Coronary artery (tissue), 2 donors: ENCODE measurements at regions not wholly inside any gene's neighbourhood (a gene's known extent, or its start where the extent isn't known, plus 50 kb on each side); places are given as distances from the start of the nearest gene placed in this dataset.
"Not testable (repeated sequence)": the region's sequence is repeated elsewhere in the genome, so short reads cannot be mapped to it uniquely, and the experiment has no call there.

Experiments
- DNase-seq: peaks from one replicate; pipeline ENCODE4 v3.0.0-alpha.2; 2017; ENCODE audit warnings: low spot score
- H3K27ac ChIP-seq, 2 donors: fragments of 200-600 bp; sonication (generic); one replicate each; pipeline ENCODE4 v1.5.1; 2016 to 2019
- H3K4me3 ChIP-seq: fragments of 200-600 bp; sonication (generic); 2 replicates; pipeline ENCODE4 v1.5.1; 2016; ENCODE audit warnings: mild to moderate bottlenecking, moderate library complexity
- CTCF ChIP-seq: fragments of 200-600 bp; sonication (generic); IDR thresholded peaks from one replicate; pipeline ENCODE4 v1.5.1; 2019; ENCODE audit warnings: antibody characterized with exemption

DNA sequence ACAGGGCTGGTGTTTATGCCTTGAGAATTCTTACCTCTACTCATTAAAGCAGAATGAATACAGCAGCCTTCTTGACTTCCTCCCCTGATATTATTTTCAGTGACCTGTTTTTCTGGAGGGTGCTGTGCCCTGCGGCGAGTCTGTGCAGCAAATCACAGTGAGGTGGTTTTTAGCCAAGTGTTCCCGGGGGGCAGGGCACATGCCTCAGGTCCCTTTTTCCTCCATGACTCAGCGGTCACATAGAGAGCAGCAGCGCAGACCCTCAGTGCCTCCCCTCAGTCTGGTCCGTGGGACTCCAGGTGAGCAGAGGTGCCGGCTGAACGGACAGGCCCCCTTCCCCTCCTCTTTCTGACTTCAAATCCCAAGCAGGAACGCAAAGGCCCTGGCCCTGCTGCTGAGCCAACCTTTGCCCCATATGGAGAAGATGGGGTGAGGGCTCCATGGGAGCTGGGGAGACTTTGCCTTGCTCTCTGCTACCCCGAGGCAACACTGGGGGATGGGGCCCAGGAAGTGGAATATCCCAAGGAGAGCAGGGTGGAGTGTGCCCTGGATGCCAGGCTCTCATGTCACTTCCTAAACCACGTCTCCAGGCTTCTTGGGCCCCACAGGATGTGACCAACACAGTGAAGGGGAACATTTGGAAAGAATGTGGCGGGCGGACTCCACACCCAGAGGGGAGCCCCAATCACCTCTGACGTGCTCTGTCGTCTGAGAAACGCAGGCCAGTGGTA, 90.0 kb downstream of the DHRS2 start:
- no peak for TF ChIP-seq CTCF
- Histone ChIP-seq H3K4me3 (no peak overlapping the region), H3K27ac (no peak overlapping the region)
- DNase-seq, result no peak

GRCh38 chr14:23727566-23728335, 91.6 kb downstream of the DHRS2 start:
- Histone ChIP-seq H3K4me3 (no peak overlapping the region), H3K27ac (no peak overlapping the region)
- TF ChIP-seq CTCF, result no peak
- no peak for DNase-seq

DNA sequence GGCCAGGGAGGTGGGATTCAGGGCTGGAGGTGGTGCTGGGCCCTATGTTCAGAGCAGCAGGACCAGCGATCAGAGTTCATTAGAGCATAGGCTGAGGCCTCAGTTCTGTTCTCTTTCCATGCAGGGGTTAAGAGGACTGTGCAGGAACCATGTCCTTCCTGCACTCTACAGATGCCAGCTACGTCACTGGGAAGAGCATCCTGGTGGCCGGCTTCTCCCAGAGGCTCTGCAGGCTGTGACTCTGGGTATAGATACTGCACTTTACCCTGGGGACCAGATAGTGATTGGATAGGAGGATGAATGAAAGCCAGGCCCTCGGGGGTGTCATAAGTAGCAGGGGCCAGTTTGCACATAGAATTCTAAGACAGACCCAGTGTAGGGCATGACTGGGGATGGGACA, 92.6 kb downstream of the DHRS2 start:
- DNase-seq, result no peak
- TF ChIP-seq CTCF, result no peak
- H3K4me3 ChIP-seq, result no peak overlapping the region
- no peak overlapping the region for H3K27ac ChIP-seq

- no peak for DNase-seq
- TF ChIP-seq CTCF, result no peak
- H3K27ac ChIP-seq, result no peak overlapping the region
- no peak overlapping the region for H3K4me3 ChIP-seq
These were observed 93.7 kb downstream of the DHRS2 start for GRCh38 chr14:23729720-23730387.

GRCh38 chr14:23735394-23735793, 99.2 kb downstream of the DHRS2 start:
- TF ChIP-seq CTCF, result no peak
- Histone ChIP-seq H3K4me3 (no peak overlapping the region), H3K27ac (no peak overlapping the region)
- DNase-seq, result no peak

DNA sequence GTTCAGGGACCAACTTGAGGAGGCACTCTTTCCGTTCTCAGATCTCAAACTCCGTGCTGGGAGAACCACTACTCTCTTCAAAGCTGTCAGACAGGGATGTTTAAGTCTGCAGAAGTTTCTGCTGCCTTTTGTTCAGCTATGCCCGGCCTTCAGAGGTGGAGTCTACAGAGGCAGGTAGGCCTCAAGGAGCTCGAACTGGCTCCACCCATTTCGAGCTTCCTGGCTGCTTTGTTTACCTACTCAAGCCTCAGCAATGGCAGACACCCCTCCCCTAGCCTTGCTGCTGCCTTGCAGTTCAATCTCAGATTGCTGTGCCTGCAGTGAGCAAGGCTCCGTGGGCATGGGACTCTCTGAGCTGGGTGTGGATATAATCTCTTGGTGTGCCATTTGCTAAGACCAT, 108.2 kb downstream of the DHRS2 start:
- H3K4me3 ChIP-seq, DNase-seq, H3K27ac ChIP-seq: not testable (repeated sequence)

DNA sequence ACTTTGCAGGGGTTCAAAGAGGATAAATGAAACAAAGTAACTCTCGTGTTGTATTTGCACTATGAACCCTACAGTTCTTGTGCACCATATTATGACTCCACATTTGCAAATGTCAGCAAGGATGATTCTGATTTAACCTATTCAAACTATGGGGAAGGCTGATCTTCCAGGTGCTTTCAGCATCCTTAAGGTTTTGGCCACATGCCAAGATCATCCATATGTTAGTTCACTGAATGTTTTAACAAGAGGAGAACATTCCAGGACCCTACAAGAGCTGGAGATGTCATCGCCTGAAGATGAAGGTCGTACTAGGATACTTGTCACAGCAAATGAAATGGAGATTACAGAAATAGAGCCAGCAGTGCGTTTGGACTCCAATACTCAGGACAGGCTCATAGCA, 114.2 kb downstream of the DHRS2 start:
- DNase-seq, result no peak
- Histone ChIP-seq H3K4me3 (no peak overlapping the region), H3K27ac (no peak overlapping the region)
- TF ChIP-seq CTCF, result no peak
